NCI-H748 (cell line): ENCODE measurements at regions not wholly inside any gene's neighbourhood (a gene's known extent, or its start where the extent isn't known, plus 50 kb on each side); places are given as distances from the start of the nearest gene placed in this dataset.

Experiments
- DNase-seq: peaks from one replicate; lab custom pipeline; 2025; ENCODE audit not compliant: unreplicated experiment; lab: John Stamatoyannopoulos, UW

GRCh38 chr4:96166806-96167205 lies 326.9 kb downstream of the PDHA2 start:
- DNase-seq, result no peak

- peak; percentile 82 for DNase-seq
Measured at GRCh38 chr4:96170198-96170597, 330.3 kb downstream of the PDHA2 start.

- no peak for DNase-seq
Measured at GRCh38 chr4:96173756-96174155, 333.9 kb downstream of the PDHA2 start.

- no peak for DNase-seq
Measured at GRCh38 chr4:96175871-96176270, 336.0 kb downstream of the PDHA2 start.

GRCh38 chr4:96183611-96184010 lies 343.7 kb downstream of the PDHA2 start:
- peak; percentile 93 for DNase-seq

- no peak for DNase-seq
Measured at GRCh38 chr4:96186593-96186992, 346.7 kb downstream of the PDHA2 start.

GRCh38 chr4:96189761-96190160 lies 349.9 kb downstream of the PDHA2 start:
- no peak for DNase-seq

GRCh38 chr4:96193061-96193460 lies 353.2 kb downstream of the PDHA2 start:
- no peak for DNase-seq

- no peak for DNase-seq
Measured at GRCh38 chr4:96194993-96195392, 355.1 kb downstream of the PDHA2 start.

- no peak for DNase-seq
Measured at GRCh38 chr4:96205143-96205936, 365.4 kb downstream of the PDHA2 start.

- no peak for DNase-seq
Measured at GRCh38 chr4:96227515-96227914, 387.6 kb downstream of the PDHA2 start.

- DNase-seq, result no peak
Measured at GRCh38 chr4:96228463-96228862, 388.6 kb downstream of the PDHA2 start.

GRCh38 chr4:96240041-96240440 lies 400.1 kb downstream of the PDHA2 start:
- no peak for DNase-seq

- DNase-seq, result no peak
Measured at GRCh38 chr4:96241819-96242218, 401.9 kb downstream of the PDHA2 start.

GRCh38 chr4:96247096-96247495 lies 407.2 kb downstream of the PDHA2 start:
- no peak for DNase-seq

- DNase-seq, result no peak
Measured at GRCh38 chr4:96248225-96248624, 408.3 kb downstream of the PDHA2 start.

- peak; percentile 1 for DNase-seq
Measured at GRCh38 chr4:96260064-96260682, 420.3 kb downstream of the PDHA2 start.

GRCh38 chr4:96262057-96262456 lies 422.2 kb downstream of the PDHA2 start:
- DNase-seq, result no peak

- no peak for DNase-seq
Measured at GRCh38 chr4:96263291-96263690, 423.4 kb downstream of the PDHA2 start.

GRCh38 chr4:96264941-96265463 lies 425.1 kb downstream of the PDHA2 start:
- DNase-seq, result no peak

GRCh38 chr4:96293806-96294205 lies 453.9 kb downstream of the PDHA2 start:
- no peak for DNase-seq

- no peak for DNase-seq
Measured at GRCh38 chr4:96295143-96295741, 455.3 kb downstream of the PDHA2 start.
